ENCODE measurements at regions not wholly inside any gene's neighbourhood (a gene's known extent, or its start where the extent isn't known, plus 50 kb on each side); places are given as distances from the start of the nearest gene placed in this dataset.

- CTCF ChIA-PET: no interaction called here
- POLR2A ChIA-PET (ENCODE audit: low non-redundant PET): no interaction called here
- no peak overlapping the region for H3K27ac ChIP-seq
- DNase-seq (ENCODE audit: low spot score): no peak
- no peak for TF ChIP-seq CTCF (conservative IDR thresholded peaks at IDR 0.05; ENCODE audit: low read depth)
These were observed 66.7 kb upstream of the HPCAL1 start for GRCh38 chr2:10235909-10236550.

- ChIA-PET CTCF (no interaction called here), POLR2A (ENCODE audit: low non-redundant PET) (no interaction called here)
- TF ChIP-seq CTCF (conservative IDR thresholded peaks at IDR 0.05; ENCODE audit: low read depth): no peak
- no peak overlapping the region for H3K27ac ChIP-seq
- DNase-seq (ENCODE audit: low spot score): no peak
These were observed 65.9 kb upstream of the HPCAL1 start for GRCh38 chr2:10236571-10237391.

- no peak overlapping the region for H3K27ac ChIP-seq
- CTCF ChIA-PET: no interaction called here
- POLR2A ChIA-PET (ENCODE audit: low non-redundant PET): no interaction called here
- TF ChIP-seq CTCF (conservative IDR thresholded peaks at IDR 0.05; ENCODE audit: low read depth): no peak
- DNase-seq (ENCODE audit: low spot score): no peak
These were observed 65.0 kb upstream of the HPCAL1 start for GRCh38 chr2:10237392-10238321.

GRCh38 chr2:10238396-10238795, 64.3 kb upstream of the HPCAL1 start:
- H3K27ac ChIP-seq: no peak overlapping the region
- DNase-seq (ENCODE audit: low spot score): no peak
- ChIA-PET CTCF (no interaction called here), POLR2A (ENCODE audit: low non-redundant PET) (no interaction called here)
- TF ChIP-seq CTCF (conservative IDR thresholded peaks at IDR 0.05; ENCODE audit: low read depth): no peak

GRCh38 chr2:10238991-10239485, 63.7 kb upstream of the HPCAL1 start:
- no peak for TF ChIP-seq CTCF (conservative IDR thresholded peaks at IDR 0.05; ENCODE audit: low read depth)
- ChIA-PET CTCF (interaction anchor here (1.0 kb wide), 1 partner anchor 170 kb away, joined by 3 read pairs; no protein-coding TSS in a partner anchor), POLR2A (ENCODE audit: low non-redundant PET) (no interaction called here)
- H3K27ac ChIP-seq: no peak overlapping the region
- DNase-seq (ENCODE audit: low spot score): no peak

- H3K27ac ChIP-seq: no peak overlapping the region
- CTCF ChIA-PET: interaction anchor here (1.0 kb wide), 1 partner anchor 169 kb away, joined by 3 read pairs; no protein-coding TSS in a partner anchor
- POLR2A ChIA-PET (ENCODE audit: low non-redundant PET): no interaction called here
- no peak for DNase-seq (ENCODE audit: low spot score)
- no peak for TF ChIP-seq CTCF (conservative IDR thresholded peaks at IDR 0.05; ENCODE audit: low read depth)
These were observed 63.1 kb upstream of the HPCAL1 start for GRCh38 chr2:10239561-10239967.
